Endothelial cell of umbilical vein (primary cell): ENCODE measurements at regions not wholly inside any gene's neighbourhood (a gene's known extent, or its start where the extent isn't known, plus 50 kb on each side); places are given as distances from the start of the nearest gene placed in this dataset.

ENCODE experiments used
- BruUV-seq: library from RNA; stranded (reverse); fragments of 400-500 nt; replicated peaks from 2 replicates; lab custom pipeline; 2021; lab: Mats Ljungman, UMichigan
- CTCF ChIA-PET: fragments of 300-600, 350-600 bp; sonication (Branson Sonifier 250); formaldehyde crosslinking; loops from one replicate; lab custom pipeline; 2021; ENCODE audit warnings: antibody characterized with exemption, inconsistent platforms; lab: Charles Lee
- POLR2A ChIA-PET: fragments of 300-600, 350-600 bp; sonication (Branson Sonifier 250); formaldehyde crosslinking; loops from one replicate; lab custom pipeline; 2021; ENCODE audit warnings: antibody characterized with exemption, inconsistent platforms; lab: Charles Lee
- DNase-seq: peaks from one replicate; pipeline ENCODE4 v3.0.0-alpha.2; 2011; ENCODE audit warnings: low read depth, low spot score
- FAIRE-seq: peaks from 2 replicates; lab custom pipeline; 2011; peaks lifted over from hg19 to GRCh38; lab: Jason Lieb, UNC
- H2AFZ ChIP-seq: 2 replicates; pipeline ENCODE4 v1.6.0; 2012; ENCODE audit warnings: low read depth, low read length, control low read depth, inconsistent platforms
- H3K27ac ChIP-seq: 2 replicates; pipeline ENCODE4 v1.5.1; 2011; ENCODE audit warnings: low read depth, mild to moderate bottlenecking, control low read depth, low read length, moderate library complexity; ENCODE audit not compliant: insufficient read depth
- H3K27me3 ChIP-seq, 2 experiments: 2 replicates each; pipeline versions ENCODE4 v1.6.0 to v1.6.1; 2011; ENCODE audit warnings: low read length in 2 of 2, mixed read lengths in 1 of 2; ENCODE audit not compliant: control insufficient read depth in 2 of 2, insufficient read depth in 2 of 2
- H3K36me3 ChIP-seq, 2 experiments: 2 replicates in 1 of 2; 3 replicates in 1 of 2; pipeline ENCODE4 v1.5.1; 2011; ENCODE audit warnings: low read length in 2 of 2, mild to moderate bottlenecking in 1 of 2, moderate library complexity in 1 of 2; ENCODE audit not compliant: control insufficient read depth in 2 of 2, insufficient read depth in 2 of 2; ENCODE audit errors: extremely low read depth in 1 of 2
- H3K4me1 ChIP-seq: 3 replicates; pipeline ENCODE4 v1.5.1; 2011; ENCODE audit warnings: mild to moderate bottlenecking, low read length; ENCODE audit not compliant: control insufficient read depth, insufficient read depth; ENCODE audit errors: extremely low read depth
- H3K4me2 ChIP-seq: 2 replicates; pipeline ENCODE4 v1.6.1; 2011; ENCODE audit warnings: low read length, control low read depth, mixed read lengths; ENCODE audit not compliant: insufficient read depth
- H3K4me3 ChIP-seq, 3 experiments: fragments of 200-600 bp in 1 of 3; sonication (generic), shearing (Covaris generic) in 1 of 3; replicated peaks in 1 of 3; 2 replicates each; pipeline ENCODE4 v1.5.1; 2011 to 2016; ENCODE audit warnings: control low read depth in 3 of 3, low read length in 3 of 3, mild to moderate bottlenecking in 2 of 3, inconsistent platforms in 1 of 3, low read depth in 1 of 3, moderate library complexity in 1 of 3; ENCODE audit not compliant: insufficient read depth in 1 of 3
- H3K79me2 ChIP-seq: 2 replicates; pipeline ENCODE4 v1.6.0; 2012; ENCODE audit warnings: low read length, inconsistent platforms; ENCODE audit not compliant: control insufficient read depth, insufficient read depth
- H3K9ac ChIP-seq: replicated peaks from 2 replicates; pipeline ENCODE3; 2011; ENCODE audit warnings: low read length, control low read depth; ENCODE audit not compliant: insufficient read depth; ENCODE audit errors: extremely low read depth
- H3K9me1 ChIP-seq: replicated peaks from 3 replicates; pipeline ENCODE4 v1.6.0; 2011; ENCODE audit warnings: mild to moderate bottlenecking, low read length; ENCODE audit not compliant: control insufficient read depth, insufficient read depth; ENCODE audit errors: extremely low read depth
- H3K9me3 ChIP-seq: replicated peaks from 2 replicates; pipeline ENCODE4 v1.5.1; 2012; ENCODE audit warnings: low read length, inconsistent platforms; ENCODE audit not compliant: control insufficient read depth, insufficient read depth
- H4K20me1 ChIP-seq: replicated peaks from 2 replicates; pipeline ENCODE3; 2011; ENCODE audit warnings: mild to moderate bottlenecking, low read length; ENCODE audit not compliant: control insufficient read depth, insufficient read depth; ENCODE audit errors: extremely low read depth
- CTCF ChIP-seq, 2 donors: IDR thresholded peaks; 1 replicate in 1 of 2; 2 replicates in 1 of 2; pipeline ENCODE4 v1.5.1; 2011; ENCODE audit warnings: low read length in 2 of 2, mild to moderate bottlenecking in 2 of 2, moderate library complexity in 2 of 2, control low read depth in 1 of 2, inconsistent platforms in 1 of 2, low read depth in 1 of 2; ENCODE audit not compliant: insufficient read depth in 1 of 2; ENCODE audit errors: extremely low read depth in 1 of 2
- EZH2 ChIP-seq: IDR thresholded peaks from 2 replicates; pipeline ENCODE4 v1.6.1; 2012; ENCODE audit warnings: borderline replicate concordance, low read depth, mild to moderate bottlenecking, moderate library complexity, low read length, inconsistent platforms; ENCODE audit not compliant: severe bottlenecking
- FOS ChIP-seq: IDR thresholded peaks from 2 replicates; pipeline ENCODE4 v1.6.1; 2011; ENCODE audit warnings: mild to moderate bottlenecking, low read length, moderate library complexity, borderline replicate concordance; ENCODE audit not compliant: insufficient read depth
- GATA2 ChIP-seq: IDR thresholded peaks from 2 replicates; pipeline ENCODE4 v1.7.0; 2011; ENCODE audit warnings: low read depth, mild to moderate bottlenecking, moderate library complexity, mixed read lengths, low read length; ENCODE audit not compliant: insufficient read length, insufficient read depth
- MAX ChIP-seq: IDR thresholded peaks from 2 replicates; pipeline ENCODE4 v1.6.1; 2011; ENCODE audit not compliant: insufficient read depth, insufficient read length
- MYC ChIP-seq: IDR thresholded peaks from one replicate; pipeline ENCODE4 v1.6.1; 2011; ENCODE audit warnings: mild to moderate bottlenecking, low read depth, low read length
- POLR2A ChIP-seq: IDR thresholded peaks from 2 replicates; pipeline ENCODE4 v1.6.1; 2012; ENCODE audit warnings: low read depth, mild to moderate bottlenecking, control low read depth, low read length
- POLR2AphosphoS5 ChIP-seq: IDR thresholded peaks from 2 replicates; pipeline ENCODE4 v1.6.1; 2012; ENCODE audit warnings: low read depth, mild to moderate bottlenecking, control low read depth, low read length, moderate library complexity; ENCODE audit not compliant: insufficient read depth
- dilution Hi-C: fragments of 300-500 bp; cut with MboI; formaldehyde crosslinking; loops from one replicate; pipeline ENCODE4 v1.15.0; 2019; ENCODE audit warnings: low sequenced_read_pairs; ENCODE audit not compliant: extremely low pct_ligation_motif_present
- intact Hi-C: fragments of 100-400 bp; cut with micrococcal nuclease; formaldehyde crosslinking; loops from one replicate; pipeline ENCODE4 v1.10.0; 2022

DNA sequence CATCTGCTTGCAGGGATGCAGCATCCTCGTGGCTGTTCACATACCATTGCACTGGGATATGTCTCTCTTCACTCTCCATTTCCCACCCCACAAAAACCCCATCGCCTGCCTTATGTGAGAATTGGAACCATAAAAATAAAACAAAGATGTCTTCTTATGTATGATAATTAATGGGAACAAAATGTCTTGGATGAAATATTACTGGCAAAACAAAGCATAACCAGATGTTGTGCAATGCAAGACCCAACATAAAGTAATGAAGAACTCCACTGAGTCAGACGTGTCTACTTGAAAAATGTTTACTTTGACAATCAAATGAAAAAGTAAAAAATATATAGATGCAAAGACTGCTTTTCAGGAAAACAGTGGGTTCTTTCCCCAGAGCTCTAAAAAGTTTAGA lies 611.3 kb upstream of the SYT4 start:
- no TSS peak for BruUV-seq
- no peaks in the 10 kb centered on the region for H3K9me1 ChIP-seq
- H4K20me1 ChIP-seq: no peaks in the 10 kb centered on the region
- H3K9me3 ChIP-seq: no peaks in the 10 kb centered on the region
- no peaks in the 10 kb centered on the region for H3K27me3 ChIP-seq
- DNase-seq (no peak), FAIRE-seq (no peak)
- intact Hi-C loops: no loop called here
- no peak for TF ChIP-seq EZH2
- TF ChIP-seq CTCF (IDR thresholded peaks at IDR 0.05; ENCODE audit: extremely low read depth in 1 of 2, insufficient read depth in 1 of 2, low read depth in 1 of 2, low read length in 2 of 2): no peak
- TF ChIP-seq POLR2A: no peak
- no peak for TF ChIP-seq FOS
- no peak for TF ChIP-seq MYC
- TF ChIP-seq GATA2: no peak
- TF ChIP-seq POLR2AphosphoS5: no peak
- no peak for TF ChIP-seq MAX
- CTCF ChIA-PET: no interaction called here
- H3K36me3 ChIP-seq: no peaks in the 10 kb centered on the region
- H2AFZ ChIP-seq: no peak overlapping the region
- H3K79me2 ChIP-seq: no peaks in the 10 kb centered on the region
- H3K4me1 ChIP-seq: peaks cover 12% of the 10 kb centered on the region
- H3K27ac ChIP-seq: no peak overlapping the region
- H3K4me2 ChIP-seq: no peak overlapping the region
- POLR2A ChIA-PET: no interaction called here
- no peak overlapping the region for H3K4me3 ChIP-seq
- dilution Hi-C loops: no loop called here
- H3K9ac ChIP-seq: no peak overlapping the region
